ENCODE measurements at regions not wholly inside any gene's neighbourhood (a gene's known extent, or its start where the extent isn't known, plus 50 kb on each side); places are given as distances from the start of the nearest gene placed in this dataset.

GRCh38 chr10:123454987-123455386, 211.2 kb upstream of the GPR26 start:
- intact Hi-C loops (cut with DNase I), result no loop called here
- no peak for TF ChIP-seq EP300 (IDR thresholded peaks at IDR 0.05)
- TF ChIP-seq POLR2A (IDR thresholded peaks at IDR 0.05; ENCODE audit: low read depth), result no peak
- no peak for TF ChIP-seq CTCF (IDR thresholded peaks at IDR 0.05)
- TF ChIP-seq POLR2AphosphoS5 (IDR thresholded peaks at IDR 0.05), result no peak
- H3K36me3 ChIP-seq, result no peaks in the 10 kb centered on the region
- H3K27me3 ChIP-seq, result peaks cover 0 to 3% (median 0%) of the 10 kb centered on the region in 4 donors
- H3K4me3 ChIP-seq, result no peak overlapping the region
- WGBS, result 99% methylated on average over 4 of the region's 4 CpGs
- DNase-seq (ENCODE audit: extremely low spot score), result no peak
- no peaks in the 10 kb centered on the region for H3K9me3 ChIP-seq
- no peak overlapping the region for H3K27ac ChIP-seq (replicated peaks in 1 of 4)
- no peaks in the 10 kb centered on the region for H3K4me1 ChIP-seq

- H3K4me3 ChIP-seq, result no peak overlapping the region
- no peaks in the 10 kb centered on the region for H3K36me3 ChIP-seq
- H3K9me3 ChIP-seq, result no peaks in the 10 kb centered on the region
- DNase-seq (ENCODE audit: extremely low spot score), result no peak
- H3K27me3 ChIP-seq, result peaks cover 0 to 6% (median 0%) of the 10 kb centered on the region in 4 donors
- intact Hi-C loops (cut with DNase I), result no loop called here
- no peaks in the 10 kb centered on the region for H3K4me1 ChIP-seq
- TF ChIP-seq POLR2A (IDR thresholded peaks at IDR 0.05; ENCODE audit: low read depth), result no peak
- no peak for TF ChIP-seq POLR2AphosphoS5 (IDR thresholded peaks at IDR 0.05)
- TF ChIP-seq CTCF (IDR thresholded peaks at IDR 0.05), result no peak
- no peak for TF ChIP-seq EP300 (IDR thresholded peaks at IDR 0.05)
- no peak overlapping the region for H3K27ac ChIP-seq (replicated peaks in 1 of 4)
- WGBS, result 76% methylated on average over 3 of the region's 3 CpGs
These were observed 210.3 kb upstream of the GPR26 start for GRCh38 chr10:123455861-123456260.

- WGBS, result 87% methylated on average over 3 of the region's 5 CpGs
- Histone ChIP-seq H3K27ac (replicated peaks in 1 of 4) (no peak overlapping the region), H3K9me3 (no peaks in the 10 kb centered on the region), H3K36me3 (no peaks in the 10 kb centered on the region), H3K4me1 (no peaks in the 10 kb centered on the region), H3K27me3 (peaks cover 0 to 6% (median 0%) of the 10 kb centered on the region in 4 donors), H3K4me3 (no peak overlapping the region)
- no peak for DNase-seq (ENCODE audit: extremely low spot score)
- TF ChIP-seq POLR2A (IDR thresholded peaks at IDR 0.05; ENCODE audit: low read depth), result no peak
- no peak for TF ChIP-seq EP300 (IDR thresholded peaks at IDR 0.05)
- no peak for TF ChIP-seq CTCF (IDR thresholded peaks at IDR 0.05)
- no peak for TF ChIP-seq POLR2AphosphoS5 (IDR thresholded peaks at IDR 0.05)
- intact Hi-C loops (cut with DNase I), result no loop called here
These were observed 207.2 kb upstream of the GPR26 start for GRCh38 chr10:123458933-123459332.

GRCh38 chr10:123459371-123460091, 206.6 kb upstream of the GPR26 start:
- H3K9me3 ChIP-seq, result no peaks in the 10 kb centered on the region
- WGBS, result 85% methylated on average over 6 of the region's 7 CpGs

More at GRCh38 chr10:123459371-123460091, 206.6 kb upstream of the GPR26 start:
- DNase-seq (ENCODE audit: extremely low spot score), result no peak
- Histone ChIP-seq H3K27me3 (peaks cover 0 to 6% (median 0%) of the 10 kb centered on the region in 4 donors), H3K27ac (replicated peaks in 1 of 4) (no peak overlapping the region), H3K4me1 (no peaks in the 10 kb centered on the region), H3K4me3 (no peak overlapping the region), H3K36me3 (no peaks in the 10 kb centered on the region)
- TF ChIP-seq CTCF (IDR thresholded peaks at IDR 0.05) (no peak), EP300 (IDR thresholded peaks at IDR 0.05) (no peak), POLR2AphosphoS5 (IDR thresholded peaks at IDR 0.05) (no peak), POLR2A (IDR thresholded peaks at IDR 0.05; ENCODE audit: low read depth) (no peak)
- intact Hi-C loops (cut with DNase I), result no loop called here
